GM12873 (cell line): ENCODE measurements at regions not wholly inside any gene's neighbourhood (a gene's known extent, or its start where the extent isn't known, plus 50 kb on each side); places are given as distances from the start of the nearest gene placed in this dataset.

Source experiments
- CTCF ChIP-seq: IDR thresholded peaks from 2 replicates; pipeline ENCODE4 v1.5.1; 2012; ENCODE audit warnings: low read depth, mild to moderate bottlenecking, moderate library complexity, low read length, control low read depth; ENCODE audit not compliant: insufficient read depth; ENCODE audit errors: missing control alignments

- TF ChIP-seq CTCF, result no peak
Measured at GRCh38 chr2:120503793-120504571, 158.0 kb downstream of the INHBB start.

GRCh38 chr2:120504936-120505705 is 159.2 kb downstream of the INHBB start:
- TF ChIP-seq CTCF, result no peak

- TF ChIP-seq CTCF, result no peak
Measured at GRCh38 chr2:120508567-120509041, 162.7 kb downstream of the INHBB start.

GRCh38 chr2:120509213-120509815 is 163.4 kb downstream of the INHBB start:
- no peak for TF ChIP-seq CTCF

- TF ChIP-seq CTCF, result no peak
Measured at GRCh38 chr2:120509991-120510735, 164.2 kb downstream of the INHBB start.

GRCh38 chr2:120510751-120511395 is 164.9 kb downstream of the INHBB start:
- TF ChIP-seq CTCF, result no peak
